Medulla oblongata (tissue), 1 donor: ENCODE measurements at regions not wholly inside any gene's neighbourhood (a gene's known extent, or its start where the extent isn't known, plus 50 kb on each side); places are given as distances from the start of the nearest gene placed in this dataset.

Experiments used
- DNase-seq: peaks from one replicate; pipeline ENCODE4 v3.0.0-alpha.2; 2015; ENCODE audit errors: extremely low spot score

GRCh38 chr2:59737299-59737698, 816.2 kb downstream of the BCL11A start:
- no peak for DNase-seq

- DNase-seq = no peak
These were observed 818.7 kb downstream of the BCL11A start for GRCh38 chr2:59734743-59735142.

GRCh38 chr2:59733970-59734369, 819.5 kb downstream of the BCL11A start:
- DNase-seq = no peak

GRCh38 chr2:59733567-59733930, 819.9 kb downstream of the BCL11A start:
- DNase-seq = no peak

GRCh38 chr2:59732871-59733566, 820.4 kb downstream of the BCL11A start:
- DNase-seq = no peak

- no peak for DNase-seq
These were observed 826.3 kb downstream of the BCL11A start for GRCh38 chr2:59727121-59727590.

- peak; percentile 19 for DNase-seq
These were observed 827.0 kb downstream of the BCL11A start for GRCh38 chr2:59726228-59727120.

- no peak for DNase-seq
These were observed 828.7 kb downstream of the BCL11A start for GRCh38 chr2:59724746-59725145.

GRCh38 chr2:59720296-59720866, 833.1 kb downstream of the BCL11A start:
- no peak for DNase-seq

GRCh38 chr2:59713577-59713976, 839.9 kb downstream of the BCL11A start:
- no peak for DNase-seq

- no peak for DNase-seq
These were observed 842.3 kb downstream of the BCL11A start for GRCh38 chr2:59711121-59711520.

GRCh38 chr2:59706729-59707128, 846.7 kb downstream of the BCL11A start:
- no peak for DNase-seq

- no peak for DNase-seq
These were observed 849.7 kb downstream of the BCL11A start for GRCh38 chr2:59703796-59704195.

- no peak for DNase-seq
These were observed 851.4 kb downstream of the BCL11A start for GRCh38 chr2:59702026-59702425.

GRCh38 chr2:59701271-59701994, 852.0 kb downstream of the BCL11A start:
- no peak for DNase-seq

GRCh38 chr2:59694176-59694575, 859.3 kb downstream of the BCL11A start:
- no peak for DNase-seq

- DNase-seq = no peak
These were observed 860.1 kb downstream of the BCL11A start for GRCh38 chr2:59693231-59693959.

- no peak for DNase-seq
These were observed 861.8 kb downstream of the BCL11A start for GRCh38 chr2:59691518-59692190.

GRCh38 chr2:59690849-59691248, 862.6 kb downstream of the BCL11A start:
- no peak for DNase-seq

- DNase-seq = no peak
These were observed 868.7 kb downstream of the BCL11A start for GRCh38 chr2:59684771-59685166.
